HG03575 (cell line): ENCODE measurements at regions not wholly inside any gene's neighbourhood (a gene's known extent, or its start where the extent isn't known, plus 50 kb on each side); places are given as distances from the start of the nearest gene placed in this dataset.

Experiments
- ATAC-seq: cut with Tn5 transposase; IDR thresholded peaks from one replicate; pipeline ENCODE4 v1.9.1; 2021; ENCODE audit not compliant: unreplicated experiment, insufficient number of reproducible peaks, low FRiP score; ENCODE audit errors: extremely low read depth

DNA sequence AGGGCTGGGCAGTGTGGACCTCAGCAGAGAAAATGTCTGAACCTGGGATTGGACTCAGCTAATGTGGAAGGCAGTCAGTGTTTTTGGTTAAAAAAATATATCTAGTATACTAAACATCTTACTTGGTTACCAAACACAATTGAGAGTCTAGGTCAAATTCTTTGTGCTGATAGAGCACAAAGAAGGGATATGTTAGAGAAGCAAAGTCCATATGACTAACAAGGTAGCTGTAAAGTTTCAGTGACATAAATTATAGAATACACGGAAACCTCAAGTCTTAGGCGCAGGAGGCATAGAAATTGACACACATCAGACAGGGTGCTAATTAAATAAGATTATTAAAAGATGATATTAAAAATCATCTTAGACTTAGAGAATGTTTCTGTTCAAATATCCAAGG, 718.3 kb downstream of the TLR4 start:
- no peak for ATAC-seq

DNA sequence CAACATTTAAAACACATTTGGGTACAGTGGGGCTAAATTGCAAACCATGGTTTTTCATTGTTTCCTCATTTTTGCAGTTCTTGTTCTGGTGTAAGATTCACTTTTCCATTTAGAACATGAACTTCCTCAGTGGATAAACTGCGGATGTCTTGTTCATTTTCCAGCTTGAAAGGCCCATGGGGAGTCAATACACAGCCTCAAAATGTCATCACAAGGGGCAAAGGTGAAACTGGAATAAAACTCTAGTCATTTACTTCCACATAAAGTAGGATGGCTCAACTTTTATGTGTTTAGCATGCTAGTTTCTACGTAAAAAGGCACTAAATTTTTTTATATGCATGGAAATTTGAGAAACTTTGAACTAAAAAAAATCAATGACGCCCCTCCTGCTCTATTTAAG, 718.8 kb downstream of the TLR4 start:
- ATAC-seq = no peak

DNA sequence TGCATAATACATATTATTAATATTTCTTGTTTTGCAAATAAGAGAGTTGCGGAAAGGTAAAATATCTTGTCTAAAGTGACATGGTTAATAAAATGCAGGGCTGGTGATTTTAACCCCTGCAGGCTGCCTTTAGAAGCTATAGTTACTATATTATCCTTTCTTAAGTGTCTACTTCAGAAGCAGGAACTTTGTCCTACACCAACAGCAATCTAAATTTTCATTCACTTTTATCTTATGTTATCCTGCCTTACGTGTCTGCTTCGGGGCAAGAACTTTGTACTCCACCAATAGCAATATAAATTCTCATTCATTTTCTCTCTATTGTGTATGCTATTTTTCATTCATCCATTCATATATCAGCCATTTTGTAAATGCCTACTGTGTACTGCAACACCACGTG, 719.5 kb downstream of the TLR4 start:
- no peak for ATAC-seq

DNA sequence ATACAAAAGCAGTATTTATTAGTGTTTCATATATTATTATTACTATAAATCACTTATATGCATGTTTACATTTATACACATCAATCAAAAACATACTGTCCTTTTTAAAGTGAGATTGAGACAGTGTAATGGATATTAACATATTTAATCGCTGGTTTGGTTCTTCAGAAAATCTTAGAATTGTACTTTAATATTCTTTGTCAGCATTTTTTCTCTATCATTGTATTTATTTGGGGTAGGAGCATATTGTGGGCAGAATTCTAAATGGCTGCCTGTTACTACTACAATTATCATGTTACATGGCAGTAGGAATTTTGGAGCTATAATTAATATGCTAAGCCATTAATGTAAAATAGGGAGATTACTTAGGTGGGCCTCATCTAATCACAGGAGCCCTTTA, 722.6 kb downstream of the TLR4 start:
- ATAC-seq = no peak

DNA sequence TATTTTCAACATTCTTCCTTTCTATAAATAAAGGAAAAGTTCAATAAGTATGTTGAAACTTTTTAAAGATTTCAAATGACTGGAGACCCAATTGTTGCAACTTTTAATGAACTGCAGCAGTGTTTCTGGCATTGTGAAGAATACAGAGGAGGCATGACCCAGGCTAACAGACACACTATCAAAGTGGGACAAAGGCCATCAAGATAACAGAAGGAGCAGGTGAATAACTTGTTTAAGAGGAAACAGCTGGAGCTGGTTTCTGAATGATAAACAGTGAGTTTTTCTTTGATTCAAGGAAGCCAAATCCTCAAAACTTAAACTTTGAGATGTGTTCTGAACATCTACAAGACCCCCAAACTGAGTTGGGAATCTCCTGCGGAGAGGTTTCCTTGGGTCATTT, 734.6 kb downstream of the TLR4 start:
- ATAC-seq = no peak

DNA sequence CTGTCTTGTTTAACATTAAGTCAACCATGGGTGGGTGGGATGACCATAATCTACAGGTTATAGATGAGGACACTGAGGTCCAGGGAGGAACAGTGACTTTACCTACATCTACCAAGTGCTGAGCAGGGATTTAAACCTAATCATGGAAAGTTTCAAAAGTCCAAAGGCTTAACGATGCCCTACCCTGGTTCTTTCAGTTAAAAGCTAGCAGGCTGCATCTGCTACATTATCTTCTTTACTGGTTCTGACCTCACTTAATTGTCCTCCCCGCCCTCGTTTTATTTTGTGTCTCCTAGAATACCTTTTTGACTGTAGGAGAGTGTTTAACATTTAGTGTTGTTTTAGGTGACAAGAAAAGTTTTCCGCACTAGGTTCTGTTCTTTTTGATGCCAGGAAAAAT, 735.2 kb downstream of the TLR4 start:
- ATAC-seq = no peak

DNA sequence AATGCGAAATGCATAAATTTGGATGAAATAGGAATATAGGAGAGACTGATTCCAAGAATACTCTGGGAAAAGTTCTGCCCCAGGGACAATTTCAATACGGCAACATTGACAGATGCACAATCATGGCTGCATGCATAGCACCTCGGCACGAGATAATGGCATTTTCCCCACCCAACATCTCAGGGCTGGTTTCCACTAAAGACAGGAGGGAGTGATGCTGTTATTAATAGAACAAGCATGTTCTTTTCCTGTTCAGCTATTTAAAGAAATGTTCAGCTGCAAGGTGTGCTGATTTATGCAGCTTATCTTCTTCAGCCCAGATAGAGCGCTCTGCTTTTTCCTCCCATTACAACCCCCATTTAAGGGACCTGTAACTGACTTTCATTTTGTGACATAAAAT, 740.2 kb downstream of the TLR4 start:
- no peak for ATAC-seq

DNA sequence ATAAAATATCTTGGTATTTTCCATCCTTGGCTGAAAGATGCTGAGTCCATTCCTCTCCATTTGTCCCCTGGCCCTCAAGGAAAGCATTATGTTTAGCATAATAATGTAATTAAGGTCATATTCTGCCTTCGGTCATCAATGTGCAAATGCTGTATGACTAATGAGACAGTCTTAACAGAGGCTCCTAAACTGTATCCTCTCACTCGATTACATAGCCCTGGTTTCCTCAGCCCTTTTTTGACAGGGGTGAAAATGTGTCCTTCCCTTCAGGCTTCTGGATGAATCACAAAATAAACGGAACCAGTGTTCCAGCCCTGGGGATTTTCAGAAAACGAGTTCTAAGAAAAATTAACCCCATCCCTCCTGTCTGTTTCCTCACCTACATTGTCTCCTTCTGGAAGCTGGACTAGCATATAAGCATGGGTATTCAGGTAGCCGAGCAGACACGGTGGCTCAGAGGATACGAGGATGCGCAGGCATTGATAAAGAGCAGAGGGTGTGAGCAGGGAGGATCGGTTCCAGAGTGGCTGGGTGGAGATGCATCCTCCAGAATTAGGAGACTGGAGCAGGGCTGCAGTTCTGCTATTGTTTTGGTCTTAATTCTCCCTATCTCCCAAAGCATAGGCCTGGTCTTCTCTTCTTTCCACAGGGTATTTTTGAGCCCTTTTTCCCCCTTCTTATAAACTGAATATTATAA, 742.9 kb downstream of the TLR4 start:
- ATAC-seq = no peak

DNA sequence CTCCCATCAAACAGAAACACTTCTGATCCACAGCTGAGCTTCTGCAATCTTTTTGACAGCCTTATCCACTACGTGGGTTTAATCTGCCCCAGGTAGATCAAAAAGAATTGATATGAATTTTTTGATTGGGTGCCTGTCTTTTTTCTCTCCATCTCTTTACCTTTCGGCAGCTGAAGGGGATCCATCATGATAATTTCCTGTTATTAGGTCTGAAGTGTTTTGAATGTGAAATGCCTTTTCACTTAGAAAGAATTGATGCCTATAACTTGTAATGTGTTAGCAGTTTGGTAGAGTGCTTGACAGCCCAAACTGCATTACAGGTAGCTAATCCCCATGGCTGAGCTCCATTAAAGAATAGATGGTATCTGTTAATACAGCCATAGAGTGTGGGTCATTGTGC, 745.4 kb downstream of the TLR4 start:
- ATAC-seq = no peak

DNA sequence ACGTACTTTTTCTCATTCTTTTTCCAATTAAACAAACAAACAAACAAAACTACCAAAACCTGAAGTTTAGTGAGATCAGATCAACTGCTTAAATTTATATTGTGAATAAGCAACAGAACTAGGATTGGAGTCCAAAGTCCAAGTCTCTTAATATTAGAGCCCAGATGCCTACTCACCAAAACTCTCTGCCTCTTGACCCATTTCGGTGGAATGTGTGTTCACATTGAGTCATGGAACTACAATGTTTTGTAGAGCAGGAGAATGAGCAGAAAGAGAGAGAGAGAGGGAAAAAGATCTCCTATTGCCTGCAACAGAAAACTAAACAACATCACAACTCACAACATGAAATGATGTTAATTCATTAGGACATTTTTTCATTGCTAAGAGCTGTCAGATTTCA, 751.1 kb downstream of the TLR4 start:
- ATAC-seq = no peak

DNA sequence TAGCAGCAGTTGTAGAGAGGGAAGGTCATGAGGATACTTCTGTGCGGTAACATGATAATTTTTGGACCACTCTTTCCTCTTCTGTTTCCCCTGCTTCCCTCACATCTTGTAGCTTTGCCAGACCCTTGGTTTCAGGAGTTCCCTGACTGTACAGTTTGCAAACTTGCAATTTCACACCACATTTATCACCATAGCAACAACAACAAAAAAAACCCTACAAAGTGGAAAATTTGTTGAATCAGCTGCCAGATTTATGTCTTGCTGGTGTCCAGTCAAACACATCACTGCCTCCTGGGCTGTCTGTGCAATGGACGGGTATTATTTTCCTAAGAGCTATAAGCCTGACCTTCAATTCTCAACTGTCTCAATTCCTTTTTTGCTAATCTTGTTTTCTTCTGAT, 751.6 kb downstream of the TLR4 start:
- no peak for ATAC-seq

DNA sequence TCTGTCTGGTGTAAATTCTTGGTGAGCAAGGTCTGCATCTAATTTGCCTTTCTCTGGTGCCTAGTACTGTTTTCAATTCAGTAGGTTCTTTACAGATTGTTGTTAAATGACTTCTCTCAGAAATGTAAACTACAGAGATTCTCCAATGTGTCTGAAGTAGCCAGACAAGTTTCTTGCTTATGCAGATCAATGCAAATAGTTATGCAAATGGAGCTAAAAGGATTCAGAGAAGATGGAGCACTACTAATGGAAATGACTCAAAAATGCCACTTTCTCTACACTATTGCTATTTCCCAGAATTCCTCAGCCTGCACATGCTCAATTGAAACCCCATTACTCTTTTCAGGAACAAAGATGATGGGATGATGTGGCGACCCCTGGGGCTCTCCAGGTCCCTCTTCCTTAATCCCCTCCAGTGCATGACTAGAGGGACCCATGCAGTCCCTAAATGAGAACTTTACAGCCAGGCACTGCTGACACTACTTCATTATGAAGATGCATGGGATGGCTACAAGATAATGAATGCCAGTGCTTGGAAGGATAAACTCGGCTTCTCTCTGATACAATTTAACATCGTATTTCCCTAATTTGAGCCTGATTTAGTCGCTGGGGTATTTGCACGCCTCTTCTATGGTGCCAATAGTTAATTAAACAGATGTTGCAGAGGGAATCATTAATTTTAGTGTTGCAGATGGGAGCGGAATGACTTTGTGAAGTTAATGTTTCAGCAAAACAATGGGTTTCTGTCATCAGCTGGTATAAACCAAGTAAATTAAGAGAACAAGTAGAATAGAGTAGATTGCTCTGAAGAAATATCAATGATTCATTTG, 753.2 kb downstream of the TLR4 start:
- no peak for ATAC-seq

DNA sequence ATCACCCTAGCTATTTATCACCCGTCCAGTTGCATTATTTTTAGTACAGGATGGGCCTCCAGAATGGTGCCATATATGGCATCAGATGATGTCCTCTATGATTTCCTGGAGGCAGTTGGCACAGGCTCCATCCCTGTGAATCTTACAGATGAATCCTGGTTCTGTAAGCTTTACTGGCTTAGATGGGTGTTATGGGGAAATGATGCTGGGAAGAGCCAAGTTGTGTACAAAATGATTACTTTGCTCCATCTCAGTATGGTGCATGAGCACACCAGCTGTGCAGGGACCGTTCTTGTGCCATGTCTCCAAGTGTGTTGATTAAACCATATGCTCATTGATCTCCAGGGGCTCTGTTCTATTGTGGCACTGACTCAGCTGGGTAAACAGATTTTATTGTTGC, 755.7 kb downstream of the TLR4 start:
- ATAC-seq = no peak

DNA sequence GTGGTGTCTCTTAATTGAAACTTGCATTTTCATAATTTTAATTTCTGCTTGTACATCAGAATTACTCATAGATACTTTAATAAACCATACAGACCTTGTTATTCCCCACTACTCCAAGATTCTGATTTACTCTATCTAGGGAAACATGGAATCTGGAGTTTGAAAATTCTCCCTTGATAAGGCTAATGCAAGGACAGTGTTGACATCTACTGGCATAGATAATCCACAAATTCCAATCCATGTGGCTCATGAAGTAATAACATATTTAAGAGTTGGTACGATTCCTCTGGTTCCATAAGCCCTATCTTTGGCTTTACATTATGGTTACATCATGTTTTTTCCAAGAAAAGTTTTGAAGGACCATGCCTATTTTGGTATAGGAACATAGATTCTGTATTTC, 759.2 kb downstream of the TLR4 start:
- ATAC-seq = no peak

DNA sequence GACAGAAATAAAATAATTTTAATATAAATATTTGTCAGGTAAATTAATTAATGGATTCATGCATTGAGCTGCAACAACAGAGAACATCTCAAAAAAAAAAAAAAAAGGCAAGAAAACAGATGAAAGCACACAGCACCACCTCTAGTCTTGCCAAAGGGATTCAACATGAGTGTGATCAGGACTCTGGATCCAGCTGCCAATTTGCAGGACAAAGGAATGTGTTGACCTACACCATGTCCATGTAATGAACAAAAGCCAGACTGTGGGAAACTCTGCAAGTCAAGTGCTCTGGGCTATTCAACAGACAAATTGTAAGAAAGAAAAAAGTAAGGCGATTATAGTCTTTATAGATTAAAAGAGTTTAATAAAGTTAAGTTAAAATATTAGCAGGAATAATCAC, 769.3 kb downstream of the TLR4 start:
- ATAC-seq = no peak

DNA sequence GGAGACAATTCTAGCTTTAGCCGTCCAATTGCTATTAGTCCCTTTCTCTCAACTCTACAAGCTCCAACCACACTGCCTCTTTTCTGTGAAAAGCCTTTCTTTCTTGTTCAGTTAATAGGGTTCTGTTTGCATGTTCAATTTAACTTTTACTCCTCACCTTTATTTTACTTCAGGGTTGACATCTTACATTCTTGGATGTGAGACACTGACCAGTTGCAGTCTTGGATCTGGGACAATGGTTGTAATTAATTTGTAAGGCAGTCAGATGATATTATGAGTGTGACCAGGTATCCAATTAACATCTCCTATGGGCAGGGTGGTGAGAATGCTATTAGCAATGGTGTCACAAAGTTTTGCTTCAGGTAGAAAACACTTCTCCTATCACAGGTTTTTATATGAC, 774.5 kb downstream of the TLR4 start:
- no peak for ATAC-seq

DNA sequence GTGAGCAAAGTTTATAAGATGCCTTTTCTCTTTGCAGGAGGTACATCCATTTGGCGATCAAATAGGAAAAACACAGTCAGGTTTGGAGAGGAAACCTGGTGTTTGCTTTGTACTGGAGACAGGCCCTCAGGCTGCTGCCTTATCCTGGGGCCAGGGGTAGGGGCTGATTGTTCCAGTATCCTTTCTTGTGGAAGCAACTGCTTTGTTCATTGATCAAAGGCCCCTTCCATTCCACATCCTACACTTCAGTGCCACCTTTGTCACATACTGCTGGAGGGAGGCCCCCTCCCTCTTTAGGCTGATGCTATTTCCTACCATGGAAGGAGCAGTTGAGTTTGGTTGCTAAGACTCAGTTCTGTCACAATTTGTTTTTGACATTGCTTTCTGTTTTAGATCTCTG, 778.1 kb downstream of the TLR4 start:
- no peak for ATAC-seq

DNA sequence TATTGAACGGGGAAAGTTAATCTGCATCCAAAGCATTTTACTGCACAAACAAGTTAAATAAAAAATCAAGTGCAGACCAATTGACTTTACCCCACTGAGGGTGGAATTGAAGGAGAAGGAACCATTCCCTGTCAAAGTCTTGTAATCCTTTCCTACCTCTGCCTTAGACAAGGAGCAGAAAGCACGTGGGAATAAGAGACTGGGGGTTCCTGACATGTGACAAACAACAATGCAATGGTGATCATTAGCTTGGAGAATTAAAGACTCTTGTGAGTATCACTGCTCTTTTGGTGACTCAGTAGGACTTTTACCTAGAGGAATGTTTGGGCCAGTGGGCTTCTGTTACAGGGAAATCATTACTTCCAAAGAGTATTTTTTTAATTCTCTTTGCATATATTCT, 779.5 kb downstream of the TLR4 start:
- ATAC-seq = no peak

DNA sequence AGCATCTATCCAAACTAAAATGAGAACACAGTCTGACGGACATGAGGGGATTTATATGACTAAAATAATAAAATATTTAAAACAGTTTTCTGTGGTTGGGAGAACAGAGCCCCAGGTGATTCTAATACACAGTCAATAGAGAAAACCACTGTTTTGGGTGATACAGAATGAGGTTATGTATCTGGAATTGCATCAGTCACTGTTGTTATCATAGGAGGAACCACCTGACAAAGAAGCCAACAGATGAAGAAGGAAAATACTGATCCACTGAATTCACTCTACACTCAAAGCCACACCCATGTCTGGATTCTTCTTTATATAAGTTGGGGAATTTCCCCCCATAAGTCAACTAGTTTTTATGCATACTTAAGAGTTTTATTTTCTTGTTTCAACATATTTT, 799.0 kb downstream of the TLR4 start:
- no peak for ATAC-seq

DNA sequence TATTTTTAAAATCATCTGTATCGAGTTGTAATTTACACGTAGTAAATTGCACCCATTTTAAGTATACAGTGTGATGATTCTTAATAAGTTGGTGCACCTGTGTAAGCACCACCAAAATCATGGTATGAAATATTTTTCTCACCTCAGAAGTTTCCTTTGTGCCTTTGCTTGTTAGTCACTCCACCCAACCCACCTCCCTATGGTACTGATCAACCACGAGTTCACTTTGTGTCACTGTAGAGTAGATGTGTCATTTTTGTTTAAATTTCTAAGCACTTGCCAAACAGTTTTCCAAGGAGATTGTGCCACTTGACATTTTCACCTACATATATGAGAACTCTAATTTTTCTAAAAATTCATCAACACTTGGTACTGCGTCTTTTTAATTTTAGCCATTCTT, 806.5 kb downstream of the TLR4 start:
- no peak for ATAC-seq

DNA sequence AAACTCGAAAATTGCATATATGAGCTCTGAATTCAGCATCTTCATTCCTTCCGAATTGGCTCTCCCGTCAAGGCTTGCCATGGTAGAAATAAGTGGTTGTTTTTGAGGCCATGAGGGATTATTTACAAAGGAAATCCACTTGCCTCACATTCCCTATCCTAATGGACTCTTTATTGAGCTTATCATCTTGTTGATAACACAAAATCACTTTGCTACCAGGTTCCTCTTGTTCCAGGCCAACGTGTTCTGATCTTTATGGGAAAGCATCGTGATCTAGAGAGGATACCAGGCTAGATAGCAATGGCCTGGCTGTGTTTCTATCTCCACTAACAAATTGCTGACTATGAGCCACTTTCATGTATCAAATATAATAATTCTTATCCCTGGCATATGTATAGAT, 811.7 kb downstream of the TLR4 start:
- ATAC-seq = no peak
